Mesothelial cell of epicardium (in vitro differentiated cells): ENCODE measurements at regions not wholly inside any gene's neighbourhood (a gene's known extent, or its start where the extent isn't known, plus 50 kb on each side); places are given as distances from the start of the nearest gene placed in this dataset.
"Not testable (repeated sequence)": the region's sequence is repeated elsewhere in the genome, so short reads cannot be mapped to it uniquely, and the experiment has no call there.

Experiments
- DNase-seq, 2 experiments: peaks; one replicate each; pipeline ENCODE4 v3.0.0; 2021; ENCODE audit warnings: low spot score in 2 of 2; ENCODE audit not compliant: unreplicated experiment in 2 of 2
- H3K27ac Mint-ChIP-seq: 2 replicates; pipeline ENCODE4 v1.8.0; 2021; ENCODE audit warnings: mixed read lengths
- H3K27me3 Mint-ChIP-seq: 2 replicates; pipeline ENCODE4 v1.8.0; 2021; ENCODE audit warnings: low read depth, mixed read lengths
- H3K36me3 Mint-ChIP-seq: 2 replicates; pipeline ENCODE4 v1.8.0; 2021; ENCODE audit warnings: mixed read lengths
- H3K4me1 Mint-ChIP-seq: 2 replicates; pipeline ENCODE4 v1.8.0; 2021; ENCODE audit warnings: mixed read lengths
- H3K4me3 Mint-ChIP-seq: 2 replicates; pipeline ENCODE4 v1.8.0; 2021; ENCODE audit warnings: mild to moderate bottlenecking, moderate library complexity, mixed read lengths
- H3K9me3 Mint-ChIP-seq: 2 replicates; pipeline ENCODE4 v1.8.0; 2021; ENCODE audit warnings: mixed read lengths
- CTCF ChIP-seq: fragments of 200-600 bp; sonication (generic); IDR thresholded peaks from one replicate; pipeline ENCODE4 v1.5.0; 2021; ENCODE audit warnings: antibody characterized with exemption; ENCODE audit not compliant: unreplicated experiment

DNA sequence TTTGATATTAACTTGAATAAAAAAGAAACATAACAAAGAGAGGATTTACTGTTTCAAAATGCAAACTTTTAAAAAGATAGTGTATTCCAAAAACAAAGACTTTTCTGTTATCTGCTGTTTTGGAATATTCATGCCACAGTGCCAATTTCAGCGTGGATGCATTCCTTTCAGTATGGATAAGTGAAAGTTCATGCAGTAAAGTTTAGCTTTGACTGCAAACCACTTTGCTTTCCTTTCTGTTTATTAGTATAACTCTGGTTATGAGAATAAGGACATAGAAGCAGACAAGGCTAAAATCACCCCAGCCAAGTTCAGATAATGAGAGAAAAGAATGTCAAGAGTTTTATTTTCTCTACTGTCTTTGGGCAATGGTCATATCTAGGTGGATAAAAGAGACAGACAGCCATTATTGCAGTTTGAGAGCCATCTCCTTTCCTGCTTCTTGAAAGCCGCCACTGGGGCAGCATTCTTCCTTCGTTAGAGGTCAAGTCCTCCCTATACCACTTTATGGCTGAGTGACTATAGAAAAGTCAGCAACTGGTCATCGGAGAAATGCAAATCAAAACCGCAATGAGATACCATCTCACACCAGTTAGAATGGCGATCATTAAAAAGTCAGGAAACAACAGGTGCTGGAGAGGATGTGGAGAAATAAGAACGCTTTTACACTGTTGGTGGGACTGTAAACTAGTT, 82.4 kb upstream of the BLID start:
- Mint-ChIP-seq H3K27me3 (no peaks in the 10 kb centered on the region), H3K4me3 (no peak overlapping the region), H3K27ac (no peak overlapping the region), H3K36me3 (no peaks in the 10 kb centered on the region), H3K4me1 (peaks cover 15% of the 10 kb centered on the region), H3K9me3 (no peaks in the 10 kb centered on the region)
- TF ChIP-seq CTCF: no peak
- no peak for DNase-seq

- Mint-ChIP-seq H3K9me3 (no peaks in the 10 kb centered on the region), H3K4me1 (peaks cover 5% of the 10 kb centered on the region), H3K4me3 (no peak overlapping the region), H3K27ac (no peak overlapping the region), H3K36me3 (no peaks in the 10 kb centered on the region), H3K27me3 (no peaks in the 10 kb centered on the region)
- no peak for DNase-seq
- no peak for TF ChIP-seq CTCF
These were observed 81.3 kb upstream of the BLID start for GRCh38 chr11:122197066-122197987.

DNA sequence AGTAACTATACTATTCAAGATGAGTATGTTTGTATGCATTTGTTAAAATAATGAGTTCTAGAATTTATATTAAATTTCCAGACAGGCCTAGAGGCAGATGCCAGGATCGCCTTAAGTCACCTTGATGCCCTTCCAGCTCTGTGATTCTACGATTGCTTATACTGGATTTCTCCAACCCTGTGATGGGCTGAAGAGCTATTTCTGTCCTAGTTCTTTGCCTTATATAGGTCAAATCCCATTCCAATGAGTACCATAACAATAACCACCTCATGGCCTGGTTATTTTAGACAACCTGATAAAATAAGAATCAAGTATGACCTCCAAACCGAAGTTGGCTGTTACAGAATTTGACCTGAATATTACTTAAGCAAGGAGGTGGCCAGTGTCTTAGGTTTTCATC, 79.8 kb upstream of the BLID start:
- H3K9me3 Mint-ChIP-seq: no peaks in the 10 kb centered on the region
- H3K27me3 Mint-ChIP-seq: no peaks in the 10 kb centered on the region
- DNase-seq: no peak
- TF ChIP-seq CTCF: no peak
- no peak overlapping the region for H3K27ac Mint-ChIP-seq
- H3K36me3 Mint-ChIP-seq: no peaks in the 10 kb centered on the region
- H3K4me3 Mint-ChIP-seq: no peak overlapping the region
- no peaks in the 10 kb centered on the region for H3K4me1 Mint-ChIP-seq

DNA sequence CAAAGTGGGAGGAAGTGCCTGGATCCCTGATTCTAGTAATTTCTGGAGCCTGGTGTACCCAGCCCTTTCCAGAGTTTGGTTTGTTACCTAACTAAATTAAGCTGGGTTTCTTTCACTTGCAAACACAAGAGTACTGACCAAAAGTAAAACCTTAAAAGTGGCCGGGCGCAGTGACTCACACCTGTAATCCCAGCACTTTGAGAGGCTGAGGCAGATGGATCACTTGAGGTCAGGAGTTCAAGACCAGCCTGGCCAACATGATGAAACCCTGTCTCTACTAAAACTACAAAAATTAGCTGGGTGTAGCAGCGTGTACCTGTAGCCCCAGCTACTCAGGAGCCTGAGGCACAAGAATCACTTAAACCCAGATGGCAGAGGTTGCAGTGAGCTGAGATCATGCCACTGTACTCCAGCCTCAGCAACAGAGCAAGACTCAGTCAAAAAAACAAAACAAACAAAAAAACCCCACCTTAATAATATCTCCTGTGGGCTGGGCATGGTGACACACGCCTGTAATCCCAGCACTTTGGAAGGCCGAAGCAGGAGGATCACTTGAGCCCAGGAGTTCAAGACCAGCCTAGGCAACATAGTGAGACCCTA, 78.0 kb upstream of the BLID start:
- not testable (repeated sequence) for H3K27ac Mint-ChIP-seq, H3K4me3 Mint-ChIP-seq, H3K27me3 Mint-ChIP-seq, H3K36me3 Mint-ChIP-seq, DNase-seq, H3K9me3 Mint-ChIP-seq, H3K4me1 Mint-ChIP-seq

- DNase-seq: no peak
- Mint-ChIP-seq H3K36me3 (no peaks in the 10 kb centered on the region), H3K4me1 (peaks cover 3% of the 10 kb centered on the region), H3K4me3 (no peak overlapping the region), H3K27ac (no peak overlapping the region), H3K27me3 (no peaks in the 10 kb centered on the region), H3K9me3 (no peaks in the 10 kb centered on the region)
- TF ChIP-seq CTCF: no peak
These were observed 77.4 kb upstream of the BLID start for GRCh38 chr11:122193457-122193856.
